Thyroid gland (tissue), 4 donors: ENCODE measurements at regions not wholly inside any gene's neighbourhood (a gene's known extent, or its start where the extent isn't known, plus 50 kb on each side); places are given as distances from the start of the nearest gene placed in this dataset.

ENCODE experiments used
- DNase-seq, 2 donors: peaks; one replicate each; pipeline ENCODE4 v3.0.0-alpha.2; 2019
- H3K27ac ChIP-seq, 3 donors: fragments of 200-600 bp; sonication (generic); 1 replicate in 2 of 3; 2 replicates in 1 of 3; pipeline ENCODE4 v1.5.1; 2016 to 2019; ENCODE audit warnings: mild to moderate bottlenecking in 1 of 3, moderate library complexity in 1 of 3
- H3K27me3 ChIP-seq: fragments of 200-600 bp; sonication (generic); one replicate; pipeline ENCODE4 v1.5.1; 2019
- H3K36me3 ChIP-seq, 2 donors: fragments of 200-600 bp; sonication (generic); one replicate each; pipeline ENCODE4 v1.5.1; 2016 to 2019
- H3K4me1 ChIP-seq, 2 donors: fragments of 200-600 bp; sonication (generic); one replicate each; pipeline ENCODE4 v1.5.1; 2017 to 2019
- H3K4me3 ChIP-seq, 3 donors: fragments of 200-600 bp; sonication (generic); replicated peaks in 1 of 3; 1 replicate in 2 of 3; 2 replicates in 1 of 3; pipeline ENCODE4 v1.5.1; 2016; ENCODE audit warnings: mild to moderate bottlenecking in 1 of 3
- H3K9me3 ChIP-seq: fragments of 200-600 bp; sonication (generic); one replicate; pipeline ENCODE4 v1.5.1; 2017
- CTCF ChIP-seq, 6 experiments: fragments of 200-600 bp in 3 of 6; fragments of 450-650 bp in 3 of 6; sonication (generic) in 3 of 6; IDR thresholded peaks; one replicate each; pipeline ENCODE4 v1.5.1; 2016 to 2019; ENCODE audit warnings: antibody characterized with exemption in 6 of 6, mild to moderate bottlenecking in 2 of 6, inconsistent platforms in 1 of 6, moderate library complexity in 1 of 6
- POLR2A ChIP-seq, 2 donors: fragments of 450-650 bp; IDR thresholded peaks; one replicate each; pipeline ENCODE4 v1.6.1; 2017; ENCODE audit warnings: antibody characterized with exemption in 2 of 2, mild to moderate bottlenecking in 2 of 2, moderate library complexity in 1 of 2
- WGBS, 2 donors: methylation state at CpG; one replicate each; pipeline ENCODE4 v1.1.5; 2017; 5-methylcytosine and 5-hydroxymethylcytosine counted together
- intact Hi-C: fragments of 100-400 bp; cut with DNase I; formaldehyde crosslinking; loops from one replicate; pipeline ENCODE4 v1.15.1; 2023

GRCh38 chr2:175852879-175853615, 149.0 kb downstream of the LNPK start:
- TF ChIP-seq CTCF (IDR thresholded peaks at IDR 0.05): no peak
- no peak for TF ChIP-seq POLR2A (IDR thresholded peaks at IDR 0.05)
- Histone ChIP-seq H3K36me3 (no peaks in the 10 kb centered on the region), H3K4me1 (no peaks in the 10 kb centered on the region), H3K4me3 (no peak overlapping the region), H3K9me3 (no peaks in the 10 kb centered on the region), H3K27ac (no peak overlapping the region), H3K27me3 (no peaks in the 10 kb centered on the region)
- 79 to 86% methylated on average over 7 of the region's 7 CpGs for WGBS, 2 donors
- intact Hi-C loops: no loop called here
- no peak for DNase-seq

- H3K4me3 ChIP-seq: no peak overlapping the region
- TF ChIP-seq CTCF (IDR thresholded peaks at IDR 0.05): no peak
- no peak for TF ChIP-seq POLR2A (IDR thresholded peaks at IDR 0.05)
- no peaks in the 10 kb centered on the region for H3K9me3 ChIP-seq
- no peaks in the 10 kb centered on the region for H3K4me1 ChIP-seq
- H3K27me3 ChIP-seq: no peaks in the 10 kb centered on the region
- intact Hi-C loops: no loop called here
- no peaks in the 10 kb centered on the region for H3K36me3 ChIP-seq
- H3K27ac ChIP-seq: no peak overlapping the region
- no peak for DNase-seq
Measured at GRCh38 chr2:175847128-175847527, 154.9 kb downstream of the LNPK start.

- H3K36me3 ChIP-seq: no peaks in the 10 kb centered on the region
- 60% methylated on average over 1 of the region's 1 CpG for WGBS, 2 donors
- DNase-seq: no peak
- no peak overlapping the region for H3K27ac ChIP-seq
- no peaks in the 10 kb centered on the region for H3K4me1 ChIP-seq
- H3K4me3 ChIP-seq: no peak overlapping the region
- intact Hi-C loops: no loop called here
- TF ChIP-seq CTCF (IDR thresholded peaks at IDR 0.05) (no peak), POLR2A (IDR thresholded peaks at IDR 0.05) (no peak)
- no peaks in the 10 kb centered on the region for H3K9me3 ChIP-seq
- no peaks in the 10 kb centered on the region for H3K27me3 ChIP-seq
Measured at GRCh38 chr2:175844169-175844568, 157.9 kb downstream of the LNPK start.

- WGBS, 2 donors: 66 to 67% methylated on average over 2 of the region's 2 CpGs
Measured at GRCh38 chr2:175843625-175844024, 158.4 kb downstream of the LNPK start.

More at GRCh38 chr2:175843625-175844024, 158.4 kb downstream of the LNPK start:
- no peak overlapping the region for H3K4me3 ChIP-seq
- no peaks in the 10 kb centered on the region for H3K4me1 ChIP-seq
- TF ChIP-seq CTCF (IDR thresholded peaks at IDR 0.05): no peak
- TF ChIP-seq POLR2A (IDR thresholded peaks at IDR 0.05): no peak
- no peaks in the 10 kb centered on the region for H3K27me3 ChIP-seq
- no peak for DNase-seq
- H3K9me3 ChIP-seq: no peaks in the 10 kb centered on the region
- intact Hi-C loops: no loop called here
- H3K36me3 ChIP-seq: no peaks in the 10 kb centered on the region
- no peak overlapping the region for H3K27ac ChIP-seq
